H1 (cell line): ENCODE measurements at regions not wholly inside any gene's neighbourhood (a gene's known extent, or its start where the extent isn't known, plus 50 kb on each side); places are given as distances from the start of the nearest gene placed in this dataset.

Experiments
- CTCF ChIA-PET: fragments of 300-600 bp; sonication (Branson Sonifier 250); formaldehyde crosslinking; loops from one replicate; lab custom pipeline; 2021; ENCODE audit not compliant: partially characterized antibody; lab: Charles Lee
- POLR2A ChIA-PET: fragments of 300-600 bp; sonication (Branson Sonifier 250); formaldehyde crosslinking; loops from one replicate; lab custom pipeline; 2021; ENCODE audit warnings: inconsistent platforms; ENCODE audit not compliant: partially characterized antibody; lab: Charles Lee
- DNase-seq, 2 experiments: peaks; one replicate each; pipeline versions ENCODE4 v3.0.0 to v3.0.0-alpha.2; 2010 to 2022; ENCODE audit warnings: low spot score in 2 of 2, low read depth in 1 of 2, mixed read lengths in 1 of 2
- FAIRE-seq: peaks from 2 replicates; lab custom pipeline; 2011; peaks lifted over from hg19 to GRCh38; lab: Jason Lieb, UNC
- H2AFZ ChIP-seq: 2 replicates; pipeline ENCODE4 v1.8.1; 2012; ENCODE audit warnings: low read length, inconsistent platforms
- H2AK5ac ChIP-seq: 2 replicates; pipeline ENCODE4 v1.6.1; 2013; ENCODE audit warnings: low read depth, low read length
- H2BK120ac ChIP-seq: replicated peaks from 2 replicates; pipeline ENCODE3; 2013; ENCODE audit warnings: low read depth, low read length, inconsistent platforms
- H2BK12ac ChIP-seq: 2 replicates; pipeline ENCODE4 v1.6.1; 2013; ENCODE audit warnings: low read depth, low read length
- H2BK15ac ChIP-seq: 2 replicates; pipeline ENCODE4 v1.6.1; 2013; ENCODE audit warnings: low read length
- H2BK20ac ChIP-seq: 2 replicates; pipeline ENCODE4 v1.6.1; 2013; ENCODE audit warnings: low read length
- H2BK5ac ChIP-seq: 2 replicates; pipeline ENCODE4 v1.6.1; 2013; ENCODE audit warnings: low read depth, low read length
- H3K14ac ChIP-seq: 2 replicates; pipeline ENCODE4 v1.6.1; 2013; ENCODE audit warnings: inconsistent platforms; ENCODE audit not compliant: insufficient read length
- H3K18ac ChIP-seq: 2 replicates; pipeline ENCODE4 v1.6.1; 2013; ENCODE audit warnings: low read length; ENCODE audit errors: extremely low read depth
- H3K23ac ChIP-seq: 2 replicates; pipeline ENCODE4 v1.6.1; 2013; ENCODE audit warnings: inconsistent platforms; ENCODE audit not compliant: insufficient read length
- H3K23me2 ChIP-seq: 2 replicates; pipeline ENCODE4 v1.6.1; 2013; ENCODE audit warnings: low read depth, low read length
- H3K27ac ChIP-seq: 2 replicates; pipeline ENCODE4 v1.6.1; 2011; ENCODE audit warnings: low read depth, low read length, inconsistent platforms
- H3K27me3 ChIP-seq, 4 experiments: replicated peaks in 1 of 4; 1 replicate in 1 of 4; 2 replicates in 3 of 4; pipeline versions ENCODE4 v1.6.1 to v1.8.1; 2011 to 2013; ENCODE audit warnings: low read length in 3 of 4, mild to moderate bottlenecking in 3 of 4, inconsistent platforms in 2 of 4, mixed read lengths in 2 of 4, moderate library complexity in 1 of 4; ENCODE audit not compliant: control insufficient read depth in 3 of 4, insufficient read depth in 3 of 4; ENCODE audit errors: extremely low read depth in 1 of 4
- H3K36me3 ChIP-seq, 4 experiments: 2 replicates each; pipeline versions ENCODE4 v1.6.1 to v1.8.1; 2011 to 2013; ENCODE audit warnings: mild to moderate bottlenecking in 4 of 4, low read length in 3 of 4, moderate library complexity in 2 of 4, control low read depth in 1 of 4, inconsistent platforms in 1 of 4; ENCODE audit not compliant: insufficient read depth in 4 of 4, control insufficient read depth in 2 of 4
- H3K4ac ChIP-seq: replicated peaks from 2 replicates; pipeline ENCODE3; 2013; ENCODE audit warnings: low read length, low read depth, mixed read lengths, inconsistent platforms; ENCODE audit not compliant: insufficient read length
- H3K4me1 ChIP-seq, 4 experiments: replicated peaks in 1 of 4; 1 replicate in 1 of 4; 2 replicates in 3 of 4; pipeline versions ENCODE4 v1.6.1 to v1.8.1; 2011 to 2013; ENCODE audit warnings: low read length in 3 of 4, inconsistent platforms in 2 of 4, mixed read lengths in 1 of 4; ENCODE audit not compliant: insufficient read depth in 4 of 4, control insufficient read depth in 3 of 4
- H3K4me2 ChIP-seq, 2 experiments: 2 replicates each; pipeline versions ENCODE4 v1.6.1 to v1.8.1; 2011 to 2013; ENCODE audit warnings: low read depth in 2 of 2, low read length in 2 of 2, control low read depth in 1 of 2, inconsistent platforms in 1 of 2, mild to moderate bottlenecking in 1 of 2; ENCODE audit not compliant: insufficient read depth in 1 of 2
- H3K4me3 ChIP-seq, 4 experiments: fragments of 200-600, 300-600 bp in 1 of 4; sonication (generic), shearing (Covaris generic), sonication (Bioruptor Twin) in 1 of 4; 2 replicates each; pipeline versions ENCODE4 v1.5.1 to v1.8.1; 2011 to 2016; ENCODE audit warnings: low read length in 4 of 4, low read depth in 3 of 4, control low read depth in 2 of 4, inconsistent platforms in 2 of 4, mild to moderate bottlenecking in 2 of 4, mixed read lengths in 1 of 4, moderate library complexity in 1 of 4; ENCODE audit not compliant: insufficient read depth in 2 of 4; ENCODE audit errors: extremely low read depth in 1 of 4
- H3K56ac ChIP-seq: replicated peaks from 2 replicates; pipeline ENCODE3; 2013; ENCODE audit warnings: low read depth, mild to moderate bottlenecking, mixed read lengths, low read length, inconsistent platforms; ENCODE audit not compliant: insufficient read length
- H3K79me1 ChIP-seq: 2 replicates; pipeline ENCODE4 v1.6.1; 2013; ENCODE audit warnings: low read depth, low read length, control low read depth
- H3K79me2 ChIP-seq, 2 experiments: 2 replicates each; pipeline versions ENCODE4 v1.6.1 to v1.8.1; 2012 to 2013; ENCODE audit warnings: low read length in 2 of 2, mild to moderate bottlenecking in 2 of 2, inconsistent platforms in 1 of 2; ENCODE audit not compliant: insufficient read depth in 2 of 2, control insufficient read depth in 1 of 2
- H3K9ac ChIP-seq, 4 experiments: replicated peaks in 1 of 4; 1 replicate in 1 of 4; 2 replicates in 3 of 4; pipeline versions ENCODE4 v1.6.1 to v1.8.1; 2011 to 2013; ENCODE audit warnings: low read depth in 3 of 4, low read length in 3 of 4, control low read depth in 2 of 4, mild to moderate bottlenecking in 2 of 4, moderate library complexity in 2 of 4, inconsistent platforms in 1 of 4; ENCODE audit errors: extremely low read depth in 1 of 4
- H3K9me3 ChIP-seq, 2 experiments: 2 replicates each; pipeline versions ENCODE4 v1.6.1 to v1.8.1; 2012 to 2013; ENCODE audit warnings: mild to moderate bottlenecking in 2 of 2, moderate library complexity in 2 of 2, control low read depth in 1 of 2, inconsistent platforms in 1 of 2, low read depth in 1 of 2, low read length in 1 of 2, mixed read lengths in 1 of 2; ENCODE audit not compliant: insufficient read depth in 2 of 2
- H4K20me1 ChIP-seq, 2 experiments: replicated peaks in 1 of 2; 2 replicates each; pipeline versions ENCODE3 to v1.8.1; 2011 to 2013; ENCODE audit warnings: inconsistent platforms in 2 of 2, low read length in 2 of 2, mild to moderate bottlenecking in 1 of 2; ENCODE audit not compliant: insufficient read depth in 2 of 2, control insufficient read depth in 1 of 2
- H4K5ac ChIP-seq: 2 replicates; pipeline ENCODE4 v1.6.1; 2013; ENCODE audit warnings: low read length, low read depth, mixed read lengths, inconsistent platforms; ENCODE audit not compliant: insufficient read length
- H4K8ac ChIP-seq: 2 replicates; pipeline ENCODE4 v1.8.0; 2013; ENCODE audit warnings: mild to moderate bottlenecking, moderate library complexity, low read length, inconsistent platforms; ENCODE audit not compliant: insufficient read depth; ENCODE audit errors: extremely low read depth
- H4K91ac ChIP-seq: replicated peaks from 2 replicates; pipeline ENCODE3; 2013; ENCODE audit warnings: low read length, mixed read lengths, inconsistent platforms; ENCODE audit not compliant: insufficient read length
- MAX ChIP-seq: IDR thresholded peaks from 2 replicates; pipeline ENCODE4 v1.6.1; 2012; ENCODE audit warnings: inconsistent platforms
- WGBS, 2 experiments: shearing (Covaris generic) in 1 of 2; methylation state at CpG; one replicate each; pipeline versions ENCODE4 v1.1.6 to v1.1.7; 2013 to 2015; ENCODE audit warnings: low lambda C conversion rate in 2 of 2, mixed read lengths in 2 of 2, inconsistent platforms in 1 of 2, low coverage in 1 of 2, missing lambda C conversion rate in 1 of 2; ENCODE audit not compliant: insufficient replicate concordance in 2 of 2, insufficient coverage in 1 of 2, insufficient read length in 1 of 2; ENCODE audit errors: extremely low coverage in 1 of 2, missing lambda C conversion rate in 1 of 2; 5-methylcytosine and 5-hydroxymethylcytosine counted together

- no peak overlapping the region for H3K27ac ChIP-seq
- no peaks in the 10 kb centered on the region for H3K79me1 ChIP-seq
- H4K91ac ChIP-seq: no peak overlapping the region
- ChIA-PET CTCF (interaction anchor here (1.1 kb wide), 1 partner anchor 257 kb away, joined by 3 read pairs; no protein-coding TSS in a partner anchor), POLR2A (no interaction called here)
- no peak overlapping the region for H2BK20ac ChIP-seq
- DNase-seq (no peak), FAIRE-seq (no peak)
- no peak overlapping the region for H3K4ac ChIP-seq
- no peaks in the 10 kb centered on the region for H3K27me3 ChIP-seq
- H3K23ac ChIP-seq: no peak overlapping the region
- no peak overlapping the region for H2AFZ ChIP-seq
- no peak overlapping the region for H3K14ac ChIP-seq
- no peak overlapping the region for H3K18ac ChIP-seq
- no peak overlapping the region for H3K56ac ChIP-seq
- TF ChIP-seq MAX: no peak
- no peak overlapping the region for H4K5ac ChIP-seq
- H3K36me3 ChIP-seq: no peaks in the 10 kb centered on the region
- H2AK5ac ChIP-seq: no peak overlapping the region
- H3K79me2 ChIP-seq: no peaks in the 10 kb centered on the region
- no peak overlapping the region for H2BK5ac ChIP-seq
- H2BK12ac ChIP-seq: no peak overlapping the region
- H3K23me2 ChIP-seq: no peaks in the 10 kb centered on the region
- no peak overlapping the region for H3K4me2 ChIP-seq
- no peaks in the 10 kb centered on the region for H3K9me3 ChIP-seq
- H4K20me1 ChIP-seq: no peaks in the 10 kb centered on the region
- WGBS, 2 experiments: 95% methylated on average over 1 of the region's 1 CpG; no CpG with 5 or more reads in 1 of the 2 experiments
- H3K9ac ChIP-seq: no peak overlapping the region
- no peak overlapping the region for H2BK120ac ChIP-seq
- no peak overlapping the region for H4K8ac ChIP-seq
- H3K4me3 ChIP-seq: no peak overlapping the region
- H2BK15ac ChIP-seq: no peak overlapping the region
- peaks cover 0 to 7% (median 0%) of the 10 kb centered on the region in 4 experiments; a peak in 2 of 7 replicates for H3K4me1 ChIP-seq
These were observed 823.1 kb downstream of the LIG4 start for GRCh38 chr13:107392205-107392604.
